Middle frontal gyrus (tissue), 1 donor: ENCODE measurements at regions not wholly inside any gene's neighbourhood (a gene's known extent, or its start where the extent isn't known, plus 50 kb on each side); places are given as distances from the start of the nearest gene placed in this dataset.

Experiments
- DNase-seq: peaks from one replicate; pipeline ENCODE4 v3.0.0-alpha.2; 2015; ENCODE audit warnings: low spot score; ENCODE audit errors: extremely low spot score

GRCh38 chr12:113684908-113685782 lies 213.5 kb upstream of the LHX5 start:
- no peak for DNase-seq

- DNase-seq = no peak
These were observed 212.6 kb upstream of the LHX5 start for GRCh38 chr12:113684053-113684907.

- DNase-seq = no peak
These were observed 211.9 kb upstream of the LHX5 start for GRCh38 chr12:113683574-113683973.

GRCh38 chr12:113680868-113681267 lies 209.2 kb upstream of the LHX5 start:
- no peak for DNase-seq

- DNase-seq = no peak
These were observed 206.8 kb upstream of the LHX5 start for GRCh38 chr12:113678223-113679119.

GRCh38 chr12:113676547-113676946 lies 204.9 kb upstream of the LHX5 start:
- no peak for DNase-seq

GRCh38 chr12:113676117-113676516 lies 204.4 kb upstream of the LHX5 start:
- DNase-seq = no peak

GRCh38 chr12:113674996-113675395 lies 203.3 kb upstream of the LHX5 start:
- no peak for DNase-seq

- DNase-seq = no peak
These were observed 202.6 kb upstream of the LHX5 start for GRCh38 chr12:113674302-113674701.

- no peak for DNase-seq
These were observed 202.0 kb upstream of the LHX5 start for GRCh38 chr12:113673458-113674238.

GRCh38 chr12:113670742-113671141 lies 199.1 kb upstream of the LHX5 start:
- DNase-seq = no peak

GRCh38 chr12:113667676-113668356 lies 196.1 kb upstream of the LHX5 start:
- DNase-seq = no peak

- DNase-seq = no peak
These were observed 195.4 kb upstream of the LHX5 start for GRCh38 chr12:113667095-113667494.

- no peak for DNase-seq
These were observed 194.6 kb upstream of the LHX5 start for GRCh38 chr12:113666223-113666622.

- DNase-seq = no peak
These were observed 193.8 kb upstream of the LHX5 start for GRCh38 chr12:113665457-113665856.

GRCh38 chr12:113664224-113664681 lies 192.6 kb upstream of the LHX5 start:
- DNase-seq = no peak

GRCh38 chr12:113663396-113663795 lies 191.7 kb upstream of the LHX5 start:
- DNase-seq = no peak

GRCh38 chr12:113660936-113661335 lies 189.3 kb upstream of the LHX5 start:
- DNase-seq = peak; percentile 9

GRCh38 chr12:113659416-113659815 lies 187.7 kb upstream of the LHX5 start:
- DNase-seq = no peak

- no peak for DNase-seq
These were observed 187.3 kb upstream of the LHX5 start for GRCh38 chr12:113659015-113659414.
